Esophagus squamous epithelium (tissue), 4 donors: ENCODE measurements at regions not wholly inside any gene's neighbourhood (a gene's known extent, or its start where the extent isn't known, plus 50 kb on each side); places are given as distances from the start of the nearest gene placed in this dataset.

ENCODE experiments used
- CTCF ChIP-seq, 6 experiments: fragments of 450-650 bp in 4 of 6; fragments of 200-600 bp in 2 of 6; sonication (generic) in 2 of 6; IDR thresholded peaks; one replicate each; pipeline ENCODE4 v1.5.1; 2016 to 2019; ENCODE audit warnings: antibody characterized with exemption in 6 of 6, mild to moderate bottlenecking in 4 of 6, moderate library complexity in 4 of 6
- POLR2A ChIP-seq, 4 donors: fragments of 450-650 bp; IDR thresholded peaks; one replicate each; pipeline ENCODE4 v1.6.1; 2017; ENCODE audit warnings: antibody characterized with exemption in 4 of 4, mild to moderate bottlenecking in 4 of 4, moderate library complexity in 3 of 4

GRCh38 chr6:91653076-91653723 lies 1066.3 kb upstream of the MAP3K7 start:
- TF ChIP-seq CTCF (IDR thresholded peaks at IDR 0.05) (no peak), POLR2A (IDR thresholded peaks at IDR 0.05) (no peak)
